Hepatocyte (in vitro differentiated cells): ENCODE measurements at regions not wholly inside any gene's neighbourhood (a gene's known extent, or its start where the extent isn't known, plus 50 kb on each side); places are given as distances from the start of the nearest gene placed in this dataset.

Experiments
- DNase-seq: peaks from one replicate; pipeline ENCODE4 v3.0.0-alpha.2; 2016; ENCODE audit warnings: low spot score
- H2AFZ ChIP-seq: fragments of 200-600 bp; sonication (generic); 2 replicates; pipeline ENCODE4 v1.6.0; 2016; ENCODE audit warnings: antibody characterized with exemption, mild to moderate bottlenecking
- H3K27ac ChIP-seq: fragments of 200-600 bp; sonication (generic); 2 replicates; pipeline ENCODE4 v1.5.1; 2016; ENCODE audit warnings: mild to moderate bottlenecking
- H3K27me3 ChIP-seq: fragments of 200-600 bp; sonication (generic); 2 replicates; pipeline ENCODE4 v1.6.1; 2016
- H3K36me3 ChIP-seq: fragments of 200-600 bp; sonication (generic); replicated peaks from 2 replicates; pipeline ENCODE4 v1.5.1; 2016; ENCODE audit warnings: low read depth; ENCODE audit not compliant: insufficient read depth
- H3K4me1 ChIP-seq: fragments of 200-600 bp; sonication (generic); 2 replicates; pipeline ENCODE4 v1.5.1; 2016; ENCODE audit warnings: mild to moderate bottlenecking, moderate library complexity; ENCODE audit not compliant: insufficient read depth
- H3K4me2 ChIP-seq: fragments of 200-600 bp; sonication (generic); 2 replicates; pipeline ENCODE4 v1.6.0; 2016
- H3K4me3 ChIP-seq: fragments of 200-600 bp; sonication (generic); 2 replicates; pipeline ENCODE4 v1.5.1; 2016; ENCODE audit warnings: mild to moderate bottlenecking
- H3K79me2 ChIP-seq: fragments of 200-600 bp; sonication (generic); 2 replicates; pipeline ENCODE4 v1.6.0; 2017; ENCODE audit warnings: mild to moderate bottlenecking
- H3K9me2 ChIP-seq: fragments of 200-600 bp; sonication (generic); replicated peaks from 2 replicates; pipeline ENCODE4 v1.6.0; 2017; ENCODE audit warnings: mild to moderate bottlenecking; ENCODE audit not compliant: insufficient read depth
- H3K9me3 ChIP-seq: fragments of 200-600 bp; sonication (generic); 2 replicates; pipeline ENCODE4 v1.5.1; 2016; ENCODE audit warnings: low read depth, mild to moderate bottlenecking
- H4K20me1 ChIP-seq: fragments of 200-600 bp; sonication (generic); 2 replicates; pipeline ENCODE4 v1.6.0; 2016; ENCODE audit warnings: mild to moderate bottlenecking; ENCODE audit not compliant: insufficient read depth, poor library complexity, severe bottlenecking
- CTCF ChIP-seq: fragments of 200-600 bp; sonication (generic); IDR thresholded peaks from 2 replicates; pipeline ENCODE4 v1.5.1; 2016; ENCODE audit warnings: antibody characterized with exemption, mild to moderate bottlenecking; ENCODE audit not compliant: poor library complexity
- EZH2 ChIP-seq: fragments of 200-600 bp; sonication (generic); IDR thresholded peaks from 2 replicates; pipeline ENCODE4 v1.6.1; 2016; ENCODE audit warnings: antibody characterized with exemption, mild to moderate bottlenecking, borderline replicate concordance
- EZH2phosphoT487 ChIP-seq: fragments of 200-600 bp; sonication (generic); IDR thresholded peaks from one replicate; pipeline ENCODE4 v1.6.1; 2018; ENCODE audit warnings: antibody characterized with exemption, mild to moderate bottlenecking, low read depth, moderate library complexity; ENCODE audit not compliant: unreplicated experiment, severe bottlenecking
- WGBS: methylation state at CpG from one replicate; pipeline ENCODE4 v1.1.6; 2016; ENCODE audit warnings: low lambda C conversion rate; ENCODE audit errors: missing lambda C conversion rate; 5-methylcytosine and 5-hydroxymethylcytosine counted together

GRCh38 chr5:25649628-25650265 lies 1005.0 kb upstream of the CDH10 start:
- Histone ChIP-seq H2AFZ (no peak overlapping the region), H3K9me2 (no peaks in the 10 kb centered on the region)
- WGBS = 94% methylated on average over 16 of the region's 16 CpGs

GRCh38 chr5:25646421-25647341 lies 1001.9 kb upstream of the CDH10 start:
- H3K9me3 ChIP-seq = no peaks in the 10 kb centered on the region
- no peaks in the 10 kb centered on the region for H3K79me2 ChIP-seq
- no peaks in the 10 kb centered on the region for H3K27me3 ChIP-seq
- no peak overlapping the region for H3K27ac ChIP-seq
- H3K4me3 ChIP-seq = no peak overlapping the region
- no peak overlapping the region for H3K4me2 ChIP-seq
- H2AFZ ChIP-seq = no peak overlapping the region
- no peaks in the 10 kb centered on the region for H3K4me1 ChIP-seq
- DNase-seq = no peak
- WGBS = 76% methylated on average over 3 of the region's 3 CpGs
- no peaks in the 10 kb centered on the region for H3K9me2 ChIP-seq
- H4K20me1 ChIP-seq = no peaks in the 10 kb centered on the region
- H3K36me3 ChIP-seq = no peaks in the 10 kb centered on the region
- TF ChIP-seq EZH2 (no peak), CTCF (no peak), EZH2phosphoT487 (no peak)

More at GRCh38 chr5:25649628-25650265, 1005.0 kb upstream of the CDH10 start:
- H3K9me3 ChIP-seq = no peaks in the 10 kb centered on the region
- TF ChIP-seq EZH2 (no peak), CTCF (no peak)
- no peak overlapping the region for H3K4me2 ChIP-seq
- no peak overlapping the region for H3K4me3 ChIP-seq
- H3K79me2 ChIP-seq = no peaks in the 10 kb centered on the region
- DNase-seq = no peak
- H3K27ac ChIP-seq = no peak overlapping the region
- H3K36me3 ChIP-seq = no peaks in the 10 kb centered on the region
- no peaks in the 10 kb centered on the region for H3K27me3 ChIP-seq
- H4K20me1 ChIP-seq = no peaks in the 10 kb centered on the region
- no peaks in the 10 kb centered on the region for H3K4me1 ChIP-seq

- Histone ChIP-seq H3K4me3 (no peak overlapping the region), H3K27me3 (no peaks in the 10 kb centered on the region), H2AFZ (no peak overlapping the region), H3K36me3 (no peaks in the 10 kb centered on the region), H3K4me2 (no peak overlapping the region), H3K27ac (no peak overlapping the region), H3K4me1 (no peaks in the 10 kb centered on the region), H3K9me3 (no peaks in the 10 kb centered on the region), H3K9me2 (no peaks in the 10 kb centered on the region), H3K79me2 (no peaks in the 10 kb centered on the region), H4K20me1 (no peaks in the 10 kb centered on the region)
- no peak for DNase-seq
- TF ChIP-seq EZH2phosphoT487 (no peak), CTCF (no peak), EZH2 (no peak)
- WGBS = 92% methylated on average over 2 of the region's 2 CpGs
Observed at GRCh38 chr5:25641124-25641523, 996.3 kb upstream of the CDH10 start.
